PC-3 (cell line): ENCODE measurements at regions not wholly inside any gene's neighbourhood (a gene's known extent, or its start where the extent isn't known, plus 50 kb on each side); places are given as distances from the start of the nearest gene placed in this dataset.

ENCODE experiments used
- CTCF ChIP-seq: fragments of 300-600 bp; sonication (generic); conservative IDR thresholded peaks from 2 replicates; pipeline ENCODE4 v1.5.1; 2017; ENCODE audit warnings: antibody characterized with exemption, low read depth, mild to moderate bottlenecking, low read length
- EZH2 ChIP-seq: fragments of 300-600 bp; sonication (generic); IDR thresholded peaks from one replicate; pipeline ENCODE4 v1.6.1; 2017; ENCODE audit warnings: antibody characterized with exemption, mild to moderate bottlenecking, low read length; ENCODE audit not compliant: unreplicated experiment

DNA sequence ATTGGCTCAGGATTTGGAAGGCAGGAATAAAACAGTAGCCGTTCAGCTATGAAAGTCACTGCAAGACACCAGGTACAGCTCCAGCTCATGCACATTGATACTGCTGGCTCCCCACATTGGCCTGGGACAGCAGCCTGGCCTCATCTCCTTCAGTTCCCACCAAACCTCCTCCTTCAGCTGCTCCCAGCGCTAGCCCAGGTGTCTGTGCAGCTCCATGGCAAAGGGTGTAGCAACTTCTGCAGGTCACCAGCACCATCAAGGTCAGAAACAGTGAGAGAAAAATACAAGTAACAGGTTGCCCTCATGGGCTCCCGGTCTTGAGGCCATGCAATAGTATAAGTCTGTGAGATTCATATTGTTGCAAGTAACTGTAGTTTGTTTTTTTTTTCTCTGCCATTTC is 216.7 kb upstream of the CTAGE1 start:
- TF ChIP-seq CTCF: no peak
- TF ChIP-seq EZH2: no peak
